Right hindlimb (tissue), 1 donor: ENCODE measurements at regions not wholly inside any gene's neighbourhood (a gene's known extent, or its start where the extent isn't known, plus 50 kb on each side); places are given as distances from the start of the nearest gene placed in this dataset.

Source experiments
- DNase-seq: peaks from one replicate; pipeline ENCODE4 v3.0.0-alpha.2; 2018

DNA sequence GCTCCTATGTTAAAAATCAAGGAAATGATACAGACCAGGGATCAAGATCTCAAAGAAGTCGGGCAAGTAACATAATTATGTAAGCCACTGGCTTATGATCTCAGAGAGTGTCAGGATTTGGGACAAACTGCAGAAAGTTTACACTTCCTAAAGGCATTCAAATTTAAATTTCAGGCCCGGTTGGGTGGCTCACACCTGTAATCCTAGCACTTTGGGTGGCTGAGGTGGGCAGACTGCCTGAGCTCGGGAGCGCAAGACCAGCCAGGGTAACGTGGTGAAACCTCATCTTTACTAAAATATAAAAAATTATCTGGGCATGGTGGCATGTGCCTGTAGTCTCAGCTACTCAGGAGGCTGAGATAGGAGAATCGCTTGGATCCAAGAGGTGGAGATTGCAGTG, 124.4 kb upstream of the UBE2E2 start:
- DNase-seq = no peak

DNA sequence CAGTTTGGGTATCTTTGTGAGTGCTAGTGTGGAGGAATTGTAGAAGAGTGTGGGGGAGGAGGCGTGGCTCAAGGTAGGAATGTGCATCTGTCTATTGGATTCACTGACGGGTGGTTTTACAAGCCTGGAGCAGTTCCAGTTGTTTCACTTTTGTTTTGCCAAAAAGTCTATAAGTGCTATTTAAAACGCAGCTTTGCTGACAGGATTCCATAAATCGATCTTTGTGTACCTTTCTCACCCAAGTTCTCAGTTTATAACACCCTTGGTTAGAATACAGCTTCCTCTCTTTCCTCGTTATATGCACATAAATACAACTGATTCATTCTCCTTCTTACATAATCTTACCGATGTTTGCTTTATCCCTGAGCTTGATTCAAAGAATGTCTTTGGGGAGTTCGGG, 123.2 kb upstream of the UBE2E2 start:
- DNase-seq = no peak

DNA sequence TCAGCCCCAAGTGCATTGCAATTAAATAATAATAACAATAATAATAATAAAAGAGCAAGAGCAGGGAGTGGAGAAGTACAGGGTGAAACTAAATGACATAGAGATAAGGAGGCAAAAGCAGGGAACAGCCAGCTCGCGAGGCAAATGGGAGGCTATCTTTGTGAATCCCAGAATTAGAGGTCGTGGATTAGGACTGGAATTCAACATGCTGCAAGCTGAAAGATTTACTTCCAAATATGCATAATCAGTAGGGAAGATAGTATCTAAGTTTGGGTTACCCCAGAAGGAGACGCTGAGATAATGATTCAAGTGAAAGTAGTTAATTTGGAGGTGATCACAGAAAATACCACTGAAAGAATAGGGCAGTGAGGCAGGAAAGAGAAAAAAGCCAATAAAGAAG, 119.4 kb upstream of the UBE2E2 start:
- no peak for DNase-seq

DNA sequence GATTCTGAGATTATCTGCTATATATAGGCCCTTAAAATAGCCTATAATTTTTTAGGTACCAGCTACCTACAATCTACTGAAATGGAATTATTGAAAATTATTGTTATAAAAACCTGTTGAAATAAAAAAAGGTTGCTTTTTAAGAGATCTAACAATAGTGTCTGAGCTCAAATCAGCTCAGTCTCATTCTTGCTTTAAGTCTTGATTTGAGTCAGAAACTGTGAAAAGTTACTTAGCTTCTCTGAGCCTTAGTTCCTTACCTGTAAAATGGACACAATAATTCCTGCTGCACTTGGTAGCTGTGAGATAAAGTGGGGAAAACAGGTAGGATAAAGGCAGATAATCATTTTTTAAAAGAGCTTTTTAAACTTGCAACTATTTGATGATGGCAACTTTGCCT, 118.8 kb upstream of the UBE2E2 start:
- DNase-seq = no peak

DNA sequence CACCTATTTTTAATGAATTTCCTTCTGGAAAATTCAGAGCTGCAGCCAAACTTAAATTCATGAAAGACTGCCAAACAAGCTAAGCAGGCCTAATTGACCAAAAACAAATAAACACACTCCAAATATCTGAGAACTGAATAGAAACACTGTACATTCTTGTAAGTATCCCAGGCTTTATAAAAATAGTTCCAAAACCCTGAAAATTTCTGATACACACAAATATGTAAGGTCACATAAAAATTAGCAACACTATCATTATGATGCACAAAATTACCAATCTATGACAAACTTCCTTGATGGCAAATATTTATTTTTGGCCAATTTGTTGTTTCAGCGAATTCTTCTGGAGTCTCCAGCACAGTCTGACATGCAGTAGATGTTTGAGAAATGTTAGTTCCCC, 117.9 kb upstream of the UBE2E2 start:
- DNase-seq = no peak

DNA sequence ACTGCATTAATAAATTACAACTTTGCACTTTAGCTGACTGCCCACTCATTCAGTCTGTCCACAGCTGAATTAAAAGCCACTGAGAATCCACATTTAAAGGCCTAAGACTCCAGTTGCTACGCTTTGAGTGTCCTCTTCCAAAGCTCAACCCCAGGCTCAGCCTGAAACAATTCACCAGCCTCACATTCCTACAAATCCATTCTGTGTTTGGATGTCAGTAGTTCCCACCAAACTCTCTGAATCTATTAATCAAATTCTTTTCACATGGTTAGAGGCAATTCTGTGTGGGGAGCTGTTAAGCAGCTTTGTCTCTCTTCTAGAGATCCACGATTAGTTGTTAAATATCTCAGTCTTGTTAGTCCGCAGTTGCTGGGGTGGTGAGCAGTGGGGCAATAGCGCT, 116.8 kb upstream of the UBE2E2 start:
- DNase-seq = no peak

DNA sequence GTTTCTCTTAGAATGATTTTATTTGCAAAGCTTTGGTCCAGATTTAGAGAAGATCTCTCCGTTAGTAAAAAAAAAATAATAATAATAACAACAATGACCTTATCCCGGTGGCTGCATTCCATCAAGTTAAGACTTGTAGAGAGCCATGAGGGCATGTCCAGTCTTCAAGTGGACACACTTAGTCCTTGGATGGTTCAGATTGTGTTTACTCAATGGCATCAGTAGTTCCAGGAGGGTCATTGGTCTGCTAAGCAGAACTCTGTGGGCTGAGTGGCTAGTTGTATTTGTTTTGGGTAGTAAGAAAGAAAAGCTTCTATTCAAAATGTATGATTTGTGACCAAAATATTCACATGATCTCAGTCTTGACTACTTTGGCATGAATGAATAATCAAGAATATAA, 116.3 kb upstream of the UBE2E2 start:
- no peak for DNase-seq

DNA sequence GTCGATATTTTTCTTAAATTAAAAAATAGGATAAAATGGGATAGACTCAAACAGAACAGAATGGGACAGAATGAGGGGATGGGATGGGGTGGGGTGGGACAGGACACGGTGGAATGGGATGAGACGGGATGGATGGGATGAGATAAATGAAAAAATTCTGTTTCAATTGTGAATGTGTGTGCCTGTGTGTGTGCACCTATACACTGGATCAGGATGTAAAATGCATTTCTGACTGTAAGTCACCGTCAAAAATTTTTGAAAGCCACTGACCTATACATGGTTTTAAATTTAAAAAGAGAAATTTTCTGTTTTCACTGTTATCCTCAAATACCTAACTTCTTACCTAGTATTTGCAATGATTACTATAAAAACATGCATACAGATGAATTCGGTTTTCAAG, 108.7 kb upstream of the UBE2E2 start:
- DNase-seq = no peak

DNA sequence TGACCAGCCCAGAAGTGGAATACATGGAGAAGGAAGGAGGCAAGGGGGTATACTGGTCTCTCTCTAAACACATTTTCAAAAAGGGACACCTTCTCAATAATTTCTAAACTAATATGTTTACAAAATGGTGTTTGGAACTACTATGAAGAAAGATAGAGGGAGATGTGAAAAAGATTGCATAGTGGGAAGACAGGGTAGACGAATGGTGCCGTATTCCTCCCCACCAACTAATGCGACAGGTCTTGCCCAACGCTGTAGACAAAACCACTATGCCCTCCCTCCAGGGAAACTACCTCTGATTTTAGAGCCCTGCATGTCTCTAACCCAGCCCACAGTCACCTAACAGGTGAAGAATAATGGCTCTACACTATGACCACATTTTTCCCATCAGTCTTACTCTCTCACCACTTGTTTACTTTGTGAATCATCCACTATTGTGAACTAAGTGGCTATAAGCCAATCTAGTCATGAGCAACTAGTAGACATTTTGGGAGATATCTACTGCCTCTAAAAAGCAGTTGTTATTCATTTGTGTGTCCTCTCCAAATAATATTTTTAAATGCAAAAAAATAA, 108.2 kb upstream of the UBE2E2 start:
- DNase-seq = no peak

DNA sequence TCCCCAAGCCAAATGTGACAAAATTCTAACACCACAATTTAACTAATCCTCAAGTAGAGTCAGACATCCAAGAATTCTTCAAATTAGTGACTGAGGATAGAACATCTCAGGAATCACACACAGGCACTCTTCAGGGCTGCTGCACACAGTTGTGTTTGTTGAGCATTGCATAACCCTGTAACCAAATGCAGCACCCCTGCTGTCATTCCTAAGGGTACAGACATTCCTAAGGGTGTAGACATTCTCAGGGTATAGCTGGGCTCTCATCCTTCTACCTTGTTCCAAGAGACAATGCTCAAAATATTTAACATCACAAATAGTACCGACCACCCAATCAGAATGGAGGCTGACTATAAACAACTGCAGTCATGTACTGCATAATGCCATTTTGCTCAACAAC, 107.1 kb upstream of the UBE2E2 start:
- no peak for DNase-seq

DNA sequence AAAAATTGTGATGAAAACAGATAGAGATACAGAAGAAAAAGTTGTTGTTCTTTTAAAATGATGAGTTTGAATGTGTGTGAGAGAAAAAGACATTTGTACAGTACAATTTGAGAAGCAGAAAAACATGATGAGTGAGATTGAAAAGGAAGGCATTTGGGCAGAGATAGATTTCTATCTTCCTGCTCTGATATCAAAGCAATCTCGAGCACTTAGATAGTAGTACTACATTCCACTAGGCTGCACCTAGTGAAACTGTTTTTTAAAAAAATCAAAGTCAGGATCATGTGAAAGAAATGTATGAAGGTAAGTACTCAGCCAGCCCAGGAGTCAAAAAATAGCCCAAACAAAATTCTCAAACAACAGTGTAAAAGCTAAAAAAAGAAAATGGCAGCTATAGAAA, 104.1 kb upstream of the UBE2E2 start:
- no peak for DNase-seq

DNA sequence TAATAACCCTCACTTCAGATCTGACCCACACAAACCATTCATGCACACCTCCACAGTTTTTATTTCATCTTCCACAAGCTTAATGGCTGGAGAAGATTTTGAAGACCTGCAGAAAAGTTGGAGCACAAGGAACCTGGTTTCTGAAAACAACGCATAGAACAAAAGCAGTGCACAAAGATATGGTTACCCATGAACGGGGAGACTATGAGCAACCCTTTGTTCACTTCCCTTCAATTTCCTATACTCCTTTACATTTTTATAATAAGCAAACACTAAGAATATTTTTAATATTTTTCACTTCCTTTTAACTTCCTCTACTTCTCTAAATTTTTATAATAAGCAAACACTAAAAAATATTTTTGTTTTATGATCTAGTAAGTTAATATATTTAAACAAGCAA, 103.5 kb upstream of the UBE2E2 start:
- no peak for DNase-seq

DNA sequence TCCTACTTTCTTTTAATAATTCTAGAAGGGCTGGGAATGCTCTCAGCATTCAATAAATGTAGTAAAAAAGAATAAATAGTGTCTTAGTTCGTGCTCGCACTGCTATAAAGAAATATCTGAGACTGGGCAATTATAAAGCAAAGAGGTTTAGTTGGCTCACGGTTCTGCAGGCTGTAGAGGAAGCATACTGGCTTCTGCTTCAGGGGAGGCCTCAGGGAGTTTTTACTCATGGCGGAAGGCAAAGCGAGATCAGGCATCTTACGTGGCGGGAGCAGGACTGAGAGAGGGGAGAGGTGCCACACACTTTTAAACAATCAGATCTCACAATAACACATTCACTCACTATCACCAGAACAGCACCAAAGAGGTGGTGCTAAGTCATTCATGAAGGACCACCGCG, 103.0 kb upstream of the UBE2E2 start:
- no peak for DNase-seq

DNA sequence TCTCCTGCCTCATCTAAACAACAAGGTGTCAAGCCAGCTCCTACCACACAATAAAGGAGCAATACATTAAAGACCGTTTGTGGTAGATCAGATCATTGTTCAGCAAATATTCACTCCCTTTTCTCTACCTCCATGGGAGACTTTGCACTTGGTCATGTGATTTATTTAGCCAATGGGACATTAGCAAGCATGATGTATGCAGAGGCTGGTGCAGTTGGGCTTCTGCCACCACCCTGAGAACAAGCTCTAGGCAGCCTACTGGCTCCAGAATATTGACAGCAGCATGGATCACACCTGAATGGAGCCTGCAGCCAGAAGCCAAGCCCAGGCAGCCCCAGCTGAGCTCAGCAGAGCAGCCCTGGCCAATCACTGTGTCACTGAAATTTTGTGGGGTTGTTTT, 99.4 kb upstream of the UBE2E2 start:
- DNase-seq = no peak

DNA sequence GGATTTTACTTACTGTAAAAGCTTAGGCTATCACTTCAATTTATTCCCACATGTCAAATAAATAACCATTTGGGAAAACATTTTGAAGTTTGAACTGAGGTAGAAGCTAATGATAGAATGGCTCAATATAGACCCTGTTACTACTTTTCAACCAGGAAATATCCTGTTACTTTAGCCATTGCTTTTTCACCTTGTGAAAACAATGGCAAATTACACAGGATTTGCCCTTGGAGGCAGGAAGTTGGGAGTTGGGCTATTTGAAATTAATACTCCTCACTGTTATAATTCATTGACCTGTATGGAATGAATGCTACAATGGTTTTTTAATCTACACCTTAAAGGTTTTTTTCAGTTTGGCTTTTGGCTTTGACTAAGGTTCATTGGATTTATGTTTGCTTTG, 98.1 kb upstream of the UBE2E2 start:
- no peak for DNase-seq

DNA sequence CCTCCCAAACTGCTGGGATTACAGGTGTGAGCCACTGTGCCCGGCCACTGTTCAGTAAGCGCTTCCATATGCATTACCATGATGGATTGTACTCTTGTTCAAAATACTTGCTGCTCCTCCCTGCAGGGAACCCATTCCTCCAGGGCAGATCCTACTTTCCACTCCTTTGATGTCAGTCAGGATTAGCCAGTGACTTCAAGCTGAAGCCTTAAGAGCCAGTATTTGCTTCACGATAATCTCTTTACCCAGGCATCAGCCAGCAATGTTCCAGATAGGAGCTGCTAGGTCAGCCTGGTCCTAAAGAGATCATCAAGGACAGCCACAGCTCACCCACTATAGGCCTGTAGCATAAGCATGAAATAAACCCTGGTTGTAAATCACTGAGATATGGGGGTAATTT, 96.5 kb upstream of the UBE2E2 start:
- no peak for DNase-seq

DNA sequence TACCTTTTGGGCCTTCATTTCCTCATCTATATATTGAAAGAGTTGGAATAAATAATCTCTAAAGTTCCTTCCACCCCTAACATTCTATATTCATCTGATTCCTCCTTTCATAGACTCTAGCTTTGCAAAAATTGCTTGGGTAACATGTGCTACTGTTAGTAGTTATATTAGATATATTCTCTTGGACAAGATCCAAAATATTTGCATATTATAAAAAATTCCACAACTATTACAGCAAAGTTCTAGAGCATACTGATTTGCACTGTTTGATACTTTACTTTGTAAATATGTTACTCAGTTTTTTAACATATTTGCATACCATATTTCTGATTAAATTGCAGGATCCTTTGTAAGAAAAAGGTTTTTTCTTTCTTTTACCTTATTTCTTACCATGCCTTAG, 95.9 kb upstream of the UBE2E2 start:
- DNase-seq = no peak

DNA sequence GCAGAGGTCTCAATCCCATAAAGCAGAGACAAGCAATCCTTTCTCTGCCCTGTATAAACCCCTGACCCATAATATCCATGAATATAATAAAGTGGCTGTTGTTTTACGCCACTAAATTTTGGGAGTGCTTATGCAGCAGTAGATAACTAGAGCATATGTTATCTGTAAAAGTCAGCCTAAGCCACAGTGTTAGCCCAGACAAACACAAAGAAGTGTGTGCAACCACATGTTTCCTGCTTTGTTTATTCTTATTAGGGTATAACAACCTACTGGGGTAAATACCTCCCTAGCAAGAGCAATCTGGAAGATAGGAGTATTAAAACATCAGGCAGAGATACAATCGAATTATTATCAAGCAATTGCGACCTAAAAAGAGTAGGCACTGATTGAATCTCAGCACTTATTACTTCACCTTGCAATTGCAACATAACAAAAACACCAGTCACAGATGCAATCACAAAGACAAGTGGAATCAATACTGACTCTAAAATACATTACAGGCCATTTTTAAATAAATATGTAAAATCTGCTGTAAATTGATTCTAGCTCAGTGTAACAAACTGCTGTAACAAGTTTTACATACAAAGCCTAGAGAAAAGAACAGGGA, 94.6 kb upstream of the UBE2E2 start:
- no peak for DNase-seq

DNA sequence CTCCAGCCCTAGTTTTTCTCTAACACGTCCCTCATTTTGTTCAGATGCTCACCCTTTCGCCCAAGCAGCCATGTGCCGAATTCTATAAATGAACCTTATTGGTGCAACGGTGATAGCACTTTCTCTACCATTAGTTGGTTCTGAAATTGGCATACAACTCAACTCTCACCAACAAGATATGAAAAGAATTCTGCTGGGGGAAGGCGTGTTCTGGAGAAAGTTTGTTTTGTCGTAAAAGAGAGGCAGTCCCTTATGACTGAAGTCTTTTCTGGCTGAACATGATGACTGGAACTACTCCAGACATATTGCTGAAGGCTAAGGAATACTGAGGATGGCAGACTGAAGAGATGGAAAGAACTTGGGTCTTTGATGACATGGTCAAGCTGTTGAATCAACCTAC, 91.8 kb upstream of the UBE2E2 start:
- no peak for DNase-seq

DNA sequence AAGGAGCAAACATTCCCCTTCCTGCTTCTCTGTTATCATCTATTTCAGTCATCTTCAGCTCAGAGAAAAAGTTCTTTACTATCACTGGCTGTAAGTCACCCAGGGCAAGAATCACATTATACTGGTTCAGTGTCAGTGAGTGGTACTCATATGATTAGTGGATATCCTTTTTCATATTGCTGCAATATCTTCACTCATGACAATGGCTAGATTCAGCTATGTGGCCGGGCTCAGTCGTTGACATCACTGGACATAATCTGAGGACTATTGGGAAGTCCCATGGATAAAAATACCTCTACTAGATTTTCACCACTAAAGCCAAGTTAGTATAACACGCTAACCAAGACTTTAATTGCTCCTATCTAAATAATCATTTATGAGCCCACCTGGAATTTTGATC, 91.3 kb upstream of the UBE2E2 start:
- no peak for DNase-seq

DNA sequence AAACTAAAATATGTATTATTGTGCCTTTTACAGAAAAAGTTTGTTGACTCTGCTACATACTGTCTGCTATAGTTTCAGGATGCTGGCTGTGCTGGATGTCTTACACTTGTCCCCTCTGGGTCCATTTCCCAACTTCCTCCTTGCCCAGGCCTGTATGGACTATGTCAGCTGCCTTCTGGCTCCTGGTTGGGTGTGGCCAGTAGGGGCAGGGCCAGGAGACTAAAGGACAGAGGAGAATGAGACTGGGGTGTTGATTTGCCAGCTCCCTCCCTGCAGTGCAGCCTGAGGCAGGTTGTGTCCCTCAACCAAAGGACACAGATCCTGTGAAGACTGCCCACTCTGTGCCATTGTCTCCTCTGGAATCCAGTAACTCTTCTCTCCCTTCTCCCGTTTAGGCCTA, 90.6 kb upstream of the UBE2E2 start:
- DNase-seq = no peak

DNA sequence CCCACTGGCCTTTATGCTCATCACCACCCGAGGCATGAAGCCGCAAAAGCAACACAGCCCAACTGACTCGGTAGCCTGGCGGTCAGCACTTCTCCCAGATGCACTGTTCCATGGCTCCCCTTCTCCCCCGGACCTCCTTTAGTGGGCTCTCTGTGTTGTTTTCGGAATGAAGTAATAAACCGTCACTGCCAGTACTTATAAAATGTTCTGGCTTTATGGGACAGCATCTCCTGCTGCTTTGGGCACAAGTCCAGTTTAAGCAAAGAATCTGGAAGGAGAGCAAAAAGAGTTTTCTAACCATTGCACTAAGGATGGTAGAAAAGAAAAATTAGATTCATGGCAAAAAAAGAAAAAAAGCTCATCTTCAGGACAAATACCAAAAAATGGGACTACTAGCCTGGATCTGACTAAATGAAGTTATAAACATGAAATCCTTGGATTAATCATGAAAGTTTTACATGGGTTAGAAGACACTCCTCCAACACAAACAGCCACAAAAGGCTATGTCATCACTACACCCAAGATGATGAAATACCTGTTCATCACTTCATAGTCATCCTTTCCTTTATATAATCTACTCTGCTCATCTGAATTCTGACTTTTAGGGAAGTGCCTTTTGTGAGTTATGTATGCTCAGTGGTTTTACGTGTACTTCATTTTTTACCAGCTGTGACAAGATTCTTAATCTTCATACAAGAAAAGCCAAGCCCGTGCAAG, 89.5 kb upstream of the UBE2E2 start:
- DNase-seq = peak; percentile 31

DNA sequence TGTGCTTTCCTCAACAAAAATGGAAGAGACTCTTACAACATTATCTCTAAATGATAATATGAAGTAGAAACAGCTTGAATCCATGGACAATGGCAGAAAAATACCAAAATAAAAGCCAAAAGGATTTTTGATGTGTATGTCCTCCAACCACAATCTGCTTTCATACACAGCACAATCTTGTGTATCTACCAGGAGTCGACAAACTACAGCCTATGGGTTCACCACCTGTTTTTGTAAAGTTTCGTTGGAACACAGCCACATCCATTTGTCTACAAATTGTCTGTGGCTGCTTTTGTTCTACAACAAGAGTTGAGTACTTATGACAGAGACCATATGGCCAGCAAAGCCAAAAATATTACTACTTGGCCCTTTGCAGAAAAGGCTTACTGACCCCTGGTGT, 88.7 kb upstream of the UBE2E2 start:
- no peak for DNase-seq

DNA sequence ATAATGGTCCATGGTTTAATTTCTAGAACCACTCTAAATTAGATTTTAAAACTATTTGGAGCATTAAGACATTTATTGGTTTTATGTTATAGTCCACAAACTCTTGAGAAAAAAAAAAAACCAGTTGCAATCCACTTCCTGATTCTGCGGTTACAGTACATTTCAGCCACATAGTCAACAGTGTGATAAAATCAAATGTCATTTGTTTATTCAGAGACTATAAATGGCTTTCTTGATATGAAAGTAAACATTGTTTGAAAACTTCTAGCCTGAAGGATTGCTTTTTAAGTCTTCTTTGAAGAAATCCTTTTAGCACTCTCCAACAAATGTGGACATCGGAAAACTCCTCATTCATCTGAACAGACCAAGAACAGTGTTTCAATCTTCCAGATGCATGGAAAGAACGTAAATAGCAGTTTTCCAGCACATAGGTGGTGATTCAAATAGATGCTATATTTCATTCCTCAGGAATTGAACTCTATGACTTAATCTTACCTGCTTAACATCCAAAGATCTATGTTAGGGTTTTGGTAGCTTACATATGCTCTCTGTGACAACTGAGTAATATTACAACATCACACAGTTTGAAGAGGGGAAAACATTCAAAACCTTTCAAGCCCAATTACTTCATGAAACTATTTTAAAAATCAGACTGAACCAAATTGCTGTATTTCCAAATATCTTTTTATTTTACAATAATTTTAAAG, 87.8 kb upstream of the UBE2E2 start:
- DNase-seq = no peak
